Skeletal muscle cell (primary cell): ENCODE measurements at regions not wholly inside any gene's neighbourhood (a gene's known extent, or its start where the extent isn't known, plus 50 kb on each side); places are given as distances from the start of the nearest gene placed in this dataset.
"Not testable (repeated sequence)": the region's sequence is repeated elsewhere in the genome, so short reads cannot be mapped to it uniquely, and the experiment has no call there.

Experiments
- DNase-seq: peaks from one replicate; pipeline ENCODE4 v3.0.0-alpha.2; 2010; ENCODE audit warnings: low read depth
- H3K4me3 ChIP-seq: 2 replicates; pipeline ENCODE4 v1.5.1; 2011; ENCODE audit warnings: low read depth, mild to moderate bottlenecking, control low read depth, low read length, moderate library complexity

- H3K4me3 ChIP-seq = no peak overlapping the region
- no peak for DNase-seq
These were observed 653.0 kb downstream of the RPL10L start for GRCh38 chr14:45998554-45998953.

DNA sequence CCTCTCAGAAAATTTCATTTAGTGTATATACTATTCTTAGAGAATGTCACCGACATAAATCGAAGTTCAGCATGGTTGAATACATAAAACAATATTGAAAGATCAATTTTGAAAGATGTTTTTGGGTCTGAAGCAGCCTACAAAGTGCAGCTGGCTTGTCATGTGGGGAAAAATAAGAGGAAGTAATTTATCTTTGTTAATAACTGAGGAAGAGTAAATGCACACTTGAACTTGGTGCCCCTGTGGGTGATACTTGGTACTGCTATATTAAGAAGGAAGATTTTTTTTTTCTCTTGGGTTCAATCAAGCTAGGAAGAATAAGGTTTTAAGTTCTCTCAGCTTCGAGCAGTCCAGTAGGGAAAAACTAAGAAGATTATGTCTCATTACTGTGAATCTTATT, 661.3 kb downstream of the RPL10L start:
- no peak overlapping the region for H3K4me3 ChIP-seq
- DNase-seq = no peak

GRCh38 chr14:45976001-45976400, 675.6 kb downstream of the RPL10L start:
- DNase-seq = no peak

DNA sequence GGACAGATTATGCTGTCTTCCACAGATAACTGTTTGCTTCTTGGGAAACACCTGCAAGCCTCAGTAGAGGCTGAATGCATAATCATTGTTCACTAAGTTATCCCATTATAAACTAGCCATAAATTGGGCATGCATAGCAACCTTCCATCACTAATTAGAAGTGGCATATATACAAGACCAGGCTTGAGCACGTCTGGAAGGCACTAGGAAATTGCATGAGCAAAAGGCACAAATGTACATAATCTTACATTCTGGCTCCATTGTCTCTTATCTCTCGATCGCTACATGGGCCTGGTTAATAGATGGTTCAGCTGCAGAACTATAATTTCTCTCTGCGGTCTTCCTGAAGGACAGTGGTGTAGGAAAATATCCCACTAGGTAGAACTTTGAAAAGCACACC, 679.2 kb downstream of the RPL10L start:
- no peak for DNase-seq
- no peak overlapping the region for H3K4me3 ChIP-seq

More at GRCh38 chr14:45976001-45976400, 675.6 kb downstream of the RPL10L start:
- H3K4me3 ChIP-seq = no peak overlapping the region

DNA sequence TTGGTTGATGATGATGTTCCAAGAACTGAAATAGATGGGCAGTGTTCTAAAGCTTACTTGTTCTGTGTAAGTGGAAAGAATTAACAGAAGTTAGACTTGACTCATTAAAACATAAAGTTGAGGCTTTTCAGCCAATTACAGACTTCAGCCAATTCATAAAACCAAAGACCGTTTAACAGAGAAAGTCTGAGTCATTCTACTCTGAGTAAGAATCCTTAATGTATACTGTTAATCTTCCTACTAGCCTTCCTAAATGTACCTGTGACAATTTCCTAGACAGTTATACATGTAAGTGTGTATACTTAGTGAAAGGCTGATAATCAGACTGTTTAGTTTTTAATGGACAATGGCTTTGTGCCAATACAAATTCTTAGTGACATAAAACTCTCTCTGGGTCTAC, 681.0 kb downstream of the RPL10L start:
- no peak for DNase-seq

DNA sequence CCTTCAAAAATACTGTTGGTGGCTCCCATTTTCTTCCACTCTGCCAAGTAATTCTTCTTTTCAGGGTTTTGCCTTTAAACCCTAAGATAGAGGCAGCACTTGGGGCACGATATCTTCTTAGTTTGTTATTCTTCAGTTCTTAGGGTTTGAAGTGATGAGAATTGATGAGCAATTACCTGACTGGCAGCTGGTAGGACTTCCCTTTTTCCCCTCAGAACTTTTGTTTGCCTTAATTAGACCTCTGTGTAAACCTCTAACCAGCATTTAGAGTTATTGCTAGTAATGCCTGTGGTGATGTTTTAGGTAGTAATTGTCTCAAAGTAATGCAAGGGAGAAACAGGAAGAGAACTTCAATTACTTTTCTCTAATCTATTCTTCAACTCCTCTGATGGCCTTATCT, 683.5 kb downstream of the RPL10L start:
- no peak for DNase-seq
- H3K4me3 ChIP-seq = no peak overlapping the region

More for the DNA sequence above, 681.0 kb downstream of the RPL10L start:
- no peak overlapping the region for H3K4me3 ChIP-seq

DNA sequence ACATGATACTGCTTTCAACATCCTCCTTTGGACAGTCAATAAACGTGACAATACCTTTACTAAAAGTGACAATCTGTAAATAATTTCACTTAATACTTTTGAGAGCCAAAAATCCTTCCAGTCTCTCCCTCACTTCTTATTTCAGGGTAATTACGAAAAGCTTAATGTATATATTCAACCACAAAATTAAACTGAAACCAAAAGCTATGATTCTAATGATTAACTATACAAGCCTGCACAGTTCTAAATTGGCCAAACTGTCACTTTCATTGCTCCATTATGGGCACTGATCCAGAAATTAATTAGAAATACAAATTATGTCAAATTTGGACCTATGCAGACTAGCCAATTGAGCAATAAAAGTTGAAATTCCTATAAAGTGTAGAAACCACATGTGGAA, 696.5 kb upstream of the MIS18BP1 start:
- no peak overlapping the region for H3K4me3 ChIP-seq

DNA sequence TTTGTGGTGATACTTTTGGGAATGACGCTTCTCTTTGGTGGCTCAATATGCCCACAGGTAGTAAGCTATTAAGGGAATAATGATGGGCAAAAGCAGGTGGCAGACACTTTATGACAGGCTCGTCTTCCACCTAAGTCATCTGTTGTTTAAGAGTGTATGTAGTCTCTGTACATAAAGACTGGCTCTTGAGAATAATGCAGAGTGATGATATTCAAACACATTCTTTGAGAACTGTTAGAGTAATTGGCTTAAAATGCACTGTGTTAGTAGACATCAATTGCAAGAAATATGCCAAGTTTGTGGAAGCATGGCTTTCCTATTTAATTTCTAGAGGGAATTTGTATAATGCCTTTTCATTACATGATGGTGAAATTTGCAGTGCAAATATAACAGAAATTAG, 694.8 kb upstream of the MIS18BP1 start:
- no peak overlapping the region for H3K4me3 ChIP-seq
- no peak for DNase-seq

More for the DNA sequence above, 696.5 kb upstream of the MIS18BP1 start:
- DNase-seq = no peak

DNA sequence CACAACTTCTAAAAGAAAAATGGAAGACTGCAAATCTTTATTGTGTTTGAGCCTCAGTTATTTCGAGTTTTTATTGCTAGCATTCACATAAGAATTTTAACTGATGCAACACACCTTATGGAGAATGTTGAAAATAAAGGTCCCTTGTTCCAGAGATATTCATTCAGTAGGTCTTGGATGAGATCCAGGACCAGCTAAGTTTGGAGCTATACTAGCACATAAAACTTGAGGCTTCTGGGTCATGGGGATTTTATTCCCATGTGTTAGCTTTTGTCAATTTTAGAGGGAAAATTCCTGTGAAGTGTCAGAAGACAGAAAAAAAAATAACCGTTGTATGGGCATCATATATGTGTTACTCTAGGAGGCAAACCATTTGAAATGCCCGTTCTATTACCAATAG, 693.2 kb upstream of the MIS18BP1 start:
- no peak for DNase-seq
- no peak overlapping the region for H3K4me3 ChIP-seq

DNA sequence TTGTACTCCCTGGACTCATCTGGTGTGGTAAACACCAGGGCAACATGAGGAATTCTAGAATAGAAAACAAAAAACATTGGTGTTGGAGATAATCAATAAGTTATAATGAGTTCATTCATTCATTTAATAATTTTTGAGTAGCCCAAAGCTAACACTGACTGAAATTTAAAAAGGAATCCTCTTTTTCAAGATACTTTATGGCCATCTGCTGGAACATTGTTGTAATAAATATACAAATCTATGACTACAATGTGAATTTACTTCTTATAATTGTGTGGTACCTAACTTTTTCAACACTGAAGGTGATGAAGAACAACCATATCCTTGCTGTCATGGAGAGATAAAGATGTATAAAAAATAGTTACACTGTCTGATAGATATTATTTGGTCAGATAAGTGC, 687.3 kb upstream of the MIS18BP1 start:
- no peak overlapping the region for H3K4me3 ChIP-seq
- no peak for DNase-seq

- no peak for DNase-seq
These were observed 686.6 kb upstream of the MIS18BP1 start for GRCh38 chr14:45939572-45939971.

DNA sequence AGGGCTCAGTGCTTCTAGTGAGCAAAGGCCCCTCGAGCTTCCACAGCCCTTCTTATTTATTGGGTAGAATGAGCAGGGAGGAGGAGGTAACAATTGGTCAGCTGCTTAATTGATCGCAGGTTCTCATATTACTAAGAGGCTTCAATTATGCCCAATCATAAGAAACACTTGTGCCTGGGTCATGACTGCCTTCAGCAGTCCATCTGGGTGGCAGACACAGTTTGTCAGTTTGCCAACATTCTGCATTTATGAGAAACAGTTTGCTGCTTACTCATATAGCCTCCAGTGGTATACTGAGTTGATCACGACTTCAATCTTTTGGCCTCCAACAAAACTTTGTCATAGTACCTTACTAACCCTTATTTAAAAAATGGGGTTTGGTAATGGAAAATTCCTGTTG, 667.0 kb upstream of the MIS18BP1 start:
- not testable (repeated sequence) for DNase-seq, H3K4me3 ChIP-seq

More at GRCh38 chr14:45939572-45939971, 686.6 kb upstream of the MIS18BP1 start:
- H3K4me3 ChIP-seq = no peak overlapping the region

DNA sequence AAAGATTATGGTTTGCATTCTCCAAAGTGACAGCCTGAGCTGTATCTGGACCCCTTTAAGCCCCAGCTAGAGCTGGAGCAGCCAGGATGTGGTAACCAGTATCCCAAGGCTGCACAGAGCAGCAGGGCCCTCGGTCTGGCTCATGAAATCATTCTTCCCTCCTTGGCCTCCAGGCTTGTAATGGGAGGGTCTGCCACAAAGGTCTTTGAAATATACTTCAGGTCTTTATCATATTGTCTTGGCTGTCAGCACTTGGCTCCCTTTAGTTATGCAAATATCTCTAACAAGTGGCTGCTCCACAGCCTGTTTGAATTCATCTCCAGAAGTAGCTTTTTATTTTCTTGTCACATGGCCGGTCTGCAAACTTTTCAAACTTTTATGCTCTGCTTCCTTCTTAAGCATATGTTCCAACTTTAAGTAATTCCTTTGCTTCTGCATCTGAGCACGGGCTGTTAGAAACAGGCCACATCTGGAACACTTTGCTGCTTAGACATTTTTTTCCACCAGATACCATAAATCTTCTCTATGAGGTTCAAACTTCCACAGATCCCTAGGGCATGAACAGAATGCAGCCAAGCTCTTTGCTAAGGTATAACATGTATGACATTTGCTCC, 663.4 kb upstream of the MIS18BP1 start:
- DNase-seq = no peak
- no peak overlapping the region for H3K4me3 ChIP-seq

DNA sequence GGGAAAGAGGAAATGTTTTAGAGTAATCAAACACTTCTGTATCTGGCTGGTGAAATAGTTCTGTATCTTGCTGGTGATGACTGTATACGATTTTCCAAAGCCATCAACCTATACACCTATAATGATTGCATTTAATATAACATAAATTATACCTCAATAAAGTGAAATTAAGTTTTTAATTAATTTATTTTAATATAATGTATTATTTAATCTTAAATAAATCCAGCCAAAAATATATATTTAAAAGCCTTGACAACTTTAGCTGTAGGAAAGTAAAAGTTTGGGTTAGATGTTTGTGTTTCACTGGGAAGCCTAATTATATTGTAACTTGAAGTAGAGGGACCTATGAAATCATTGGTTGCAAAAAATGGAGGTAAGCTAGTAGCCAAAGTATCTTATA, 654.8 kb upstream of the MIS18BP1 start:
- H3K4me3 ChIP-seq = no peak overlapping the region
- no peak for DNase-seq

DNA sequence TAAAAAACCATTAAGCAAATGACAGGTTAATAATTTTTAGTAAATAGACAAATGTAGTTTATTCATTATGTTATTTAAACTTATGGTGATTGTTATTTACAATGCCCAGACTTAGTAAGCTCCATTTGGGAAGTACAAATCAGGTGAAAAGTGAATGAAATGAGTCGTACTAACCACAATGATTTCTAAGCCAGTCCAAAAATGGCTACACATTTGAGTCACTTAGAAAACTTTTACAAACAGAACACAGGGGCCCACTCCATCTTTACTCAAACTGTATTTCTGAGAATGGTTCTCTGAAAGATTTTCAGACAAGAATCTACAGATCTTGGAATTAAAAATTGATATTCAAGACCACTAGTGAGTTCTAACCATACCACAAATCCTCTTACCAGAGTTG, 653.3 kb upstream of the MIS18BP1 start:
- H3K4me3 ChIP-seq = no peak overlapping the region
- no peak for DNase-seq

- no peak overlapping the region for H3K4me3 ChIP-seq
These were observed 652.7 kb upstream of the MIS18BP1 start for GRCh38 chr14:45905672-45906071.

DNA sequence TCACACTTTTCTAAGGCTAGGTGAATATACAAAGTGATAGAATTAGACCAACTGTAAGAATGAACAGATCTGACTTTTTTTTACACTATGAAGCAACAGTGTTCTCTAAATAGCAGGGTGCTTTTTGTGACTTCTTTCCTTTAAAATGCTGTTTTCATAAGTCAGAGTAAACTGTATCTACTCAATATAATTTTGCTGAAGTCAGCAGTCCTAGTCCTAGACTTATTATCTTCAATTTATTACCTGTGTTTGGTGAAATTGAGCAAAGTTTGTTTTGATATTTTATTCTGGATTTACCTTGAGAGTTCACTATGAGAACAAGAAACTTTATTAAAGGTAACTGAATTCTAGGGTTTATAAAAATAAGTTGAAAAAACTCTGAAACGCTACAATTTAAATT, 651.3 kb upstream of the MIS18BP1 start:
- DNase-seq = no peak
- no peak overlapping the region for H3K4me3 ChIP-seq

More at GRCh38 chr14:45905672-45906071, 652.7 kb upstream of the MIS18BP1 start:
- no peak for DNase-seq

DNA sequence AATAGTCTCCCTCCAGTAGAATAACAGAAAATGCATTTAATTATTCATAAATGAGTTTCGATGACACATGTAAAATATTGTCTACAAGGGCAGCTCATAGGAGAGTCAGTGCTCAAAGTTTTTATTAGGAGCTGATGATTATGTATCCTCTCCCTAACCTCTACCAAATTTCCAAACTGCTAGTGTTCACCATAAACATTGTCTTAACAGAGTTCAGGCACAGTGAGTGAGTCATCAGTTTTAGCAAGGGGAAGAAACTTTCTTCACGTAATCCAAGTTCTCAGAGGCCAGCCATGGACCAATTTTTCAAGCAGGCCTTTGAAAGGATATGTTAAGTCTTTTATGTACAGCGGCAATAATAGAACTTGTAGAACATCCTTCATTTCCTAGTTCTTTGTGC, 649.2 kb upstream of the MIS18BP1 start:
- no peak overlapping the region for H3K4me3 ChIP-seq
- DNase-seq = no peak

DNA sequence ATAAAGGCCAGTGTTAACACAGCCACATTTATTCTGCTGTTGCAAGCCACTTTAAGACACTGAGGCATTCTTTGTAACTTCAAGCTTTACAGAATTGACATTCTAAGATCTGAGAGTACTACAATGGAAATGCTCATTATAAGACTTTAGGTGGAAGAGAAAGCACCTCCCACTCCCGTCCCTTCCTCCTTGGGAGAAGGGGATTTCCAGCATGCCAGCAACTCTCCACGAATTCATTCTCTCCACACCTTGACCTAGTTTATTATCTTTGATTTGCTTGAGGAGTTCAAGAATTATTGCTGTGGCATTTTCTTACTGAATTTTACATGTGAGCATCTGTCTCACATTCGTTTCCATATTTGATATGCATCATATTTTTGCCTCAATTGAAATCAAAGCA, 644.4 kb upstream of the MIS18BP1 start:
- no peak for DNase-seq
- no peak overlapping the region for H3K4me3 ChIP-seq

- no peak overlapping the region for H3K4me3 ChIP-seq
- DNase-seq = no peak
These were observed 640.1 kb upstream of the MIS18BP1 start for GRCh38 chr14:45893127-45893526.

- DNase-seq = no peak
- H3K4me3 ChIP-seq = no peak overlapping the region
These were observed 638.5 kb upstream of the MIS18BP1 start for GRCh38 chr14:45891417-45892080.
